HG03439 (cell line): ENCODE measurements at regions not wholly inside any gene's neighbourhood (a gene's known extent, or its start where the extent isn't known, plus 50 kb on each side); places are given as distances from the start of the nearest gene placed in this dataset.
"Not testable (repeated sequence)": the region's sequence is repeated elsewhere in the genome, so short reads cannot be mapped to it uniquely, and the experiment has no call there.

Experiments used
- ATAC-seq: cut with Tn5 transposase; IDR thresholded peaks from one replicate; pipeline ENCODE4 v1.9.1; 2021; ENCODE audit warnings: mild to moderate bottlenecking, moderate library complexity; ENCODE audit not compliant: unreplicated experiment

- no peak for ATAC-seq
Observed at GRCh38 chr3:147471741-147472140, 62.6 kb downstream of the ZIC1 start.

GRCh38 chr3:147472846-147473245, 63.7 kb downstream of the ZIC1 start:
- no peak for ATAC-seq

DNA sequence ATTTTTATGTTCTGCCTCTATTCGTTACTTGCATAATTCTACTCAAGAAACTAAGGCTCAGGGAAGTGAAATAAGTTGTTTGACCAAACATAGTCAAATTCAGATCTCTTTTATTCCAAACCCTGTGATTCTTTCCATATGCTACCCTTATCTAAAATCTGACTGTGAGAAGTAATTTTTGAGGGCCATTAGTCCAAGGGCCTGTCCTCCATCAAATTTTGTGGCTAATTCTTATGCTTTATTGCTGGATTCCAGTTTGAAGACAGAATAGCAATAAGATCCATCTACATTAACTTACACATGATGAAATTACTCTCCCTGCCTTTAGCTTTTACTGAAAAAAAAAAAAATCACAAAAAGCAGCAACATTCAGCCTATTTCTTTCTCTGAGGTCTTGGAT, 74.0 kb downstream of the ZIC1 start:
- no peak for ATAC-seq

DNA sequence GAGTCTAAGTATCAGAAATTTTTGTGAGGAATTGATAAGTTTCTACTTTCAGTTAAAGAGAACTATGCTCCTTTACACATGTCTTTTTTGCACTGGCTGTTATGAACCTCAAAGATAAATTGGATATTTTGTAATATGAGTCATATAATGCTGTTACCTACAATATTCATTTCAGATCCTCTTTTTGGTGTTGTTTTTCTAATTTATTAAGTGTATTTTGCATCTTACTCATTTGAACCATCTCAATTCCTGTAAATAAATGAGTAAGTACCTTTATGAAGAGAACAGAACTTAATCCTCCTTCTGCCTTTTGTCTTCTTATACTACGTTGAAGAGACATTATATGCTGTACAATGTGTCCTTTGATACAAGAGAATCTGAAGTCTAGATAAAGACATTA, 74.4 kb downstream of the ZIC1 start:
- ATAC-seq: no peak

GRCh38 chr3:147493065-147493464, 83.9 kb downstream of the ZIC1 start:
- ATAC-seq: no peak

DNA sequence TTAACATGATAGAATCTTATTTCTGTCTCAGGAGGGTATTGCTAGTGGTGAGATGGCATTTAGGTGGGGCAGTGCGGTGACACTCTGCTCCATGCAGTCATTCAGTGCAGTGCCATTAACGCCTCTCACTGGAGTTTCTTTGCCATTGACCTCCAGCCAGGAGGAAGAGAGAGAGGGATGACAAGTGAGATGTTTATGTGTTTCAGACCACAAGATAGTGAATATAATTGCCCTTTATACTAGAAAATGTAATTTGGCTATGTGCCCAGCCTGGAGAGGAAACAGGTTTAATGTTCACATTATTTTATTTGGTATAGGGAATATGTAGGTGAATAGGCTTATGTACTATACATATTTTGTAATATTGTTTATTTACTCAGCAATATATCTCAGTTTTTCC, 84.5 kb downstream of the ZIC1 start:
- ATAC-seq: no peak

GRCh38 chr3:147497286-147497685, 88.1 kb downstream of the ZIC1 start:
- ATAC-seq: no peak

DNA sequence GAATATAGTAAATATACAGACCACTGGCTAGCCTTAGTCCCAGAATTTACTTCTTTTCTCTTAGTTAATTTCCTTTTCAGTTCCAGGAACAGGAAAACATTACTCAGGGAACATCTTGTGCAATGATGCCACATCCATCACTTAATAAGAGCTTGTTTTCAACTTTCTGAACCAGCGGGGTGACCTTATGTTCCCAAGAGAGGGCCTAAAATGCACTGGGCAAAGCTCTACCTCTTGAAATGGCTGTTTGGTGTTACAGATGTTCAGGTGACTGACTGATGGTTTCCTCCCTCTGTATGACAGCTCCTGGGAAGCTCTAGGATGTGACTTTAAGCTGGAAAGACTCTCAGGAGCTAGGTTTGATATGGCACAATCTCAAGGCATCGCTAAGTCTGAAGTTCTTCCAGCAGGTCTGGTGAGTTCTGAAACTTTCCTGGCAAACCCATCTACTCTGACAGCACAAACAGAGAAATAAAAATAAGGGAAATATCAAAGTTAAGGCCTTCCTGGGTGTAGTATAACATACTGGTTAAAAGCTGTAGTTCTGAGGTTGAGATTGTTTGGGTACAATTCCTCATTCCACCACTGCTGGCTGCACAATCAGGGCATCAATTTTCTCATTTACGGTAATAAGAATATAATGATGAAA, 98.6 kb downstream of the ZIC1 start:
- no peak for ATAC-seq

DNA sequence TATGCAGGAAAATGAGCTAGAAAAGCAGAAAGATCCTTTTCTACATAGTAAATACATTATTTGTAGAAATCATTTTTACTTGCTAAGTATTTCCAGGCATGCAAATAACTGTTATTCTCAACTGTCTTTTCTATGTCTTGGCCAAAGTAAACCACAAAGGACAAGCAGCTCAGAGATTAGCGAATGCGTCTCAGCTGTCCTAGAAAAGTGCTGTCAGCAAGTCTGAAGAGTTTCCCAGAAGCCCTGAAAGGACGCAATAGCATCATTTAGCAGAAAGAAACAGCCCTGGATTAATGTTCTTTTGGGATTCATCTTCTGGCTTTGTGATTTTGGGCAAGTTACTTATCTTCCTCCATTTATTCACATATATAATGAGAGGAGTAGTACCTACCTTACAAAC, 100.3 kb downstream of the ZIC1 start:
- ATAC-seq: no peak

DNA sequence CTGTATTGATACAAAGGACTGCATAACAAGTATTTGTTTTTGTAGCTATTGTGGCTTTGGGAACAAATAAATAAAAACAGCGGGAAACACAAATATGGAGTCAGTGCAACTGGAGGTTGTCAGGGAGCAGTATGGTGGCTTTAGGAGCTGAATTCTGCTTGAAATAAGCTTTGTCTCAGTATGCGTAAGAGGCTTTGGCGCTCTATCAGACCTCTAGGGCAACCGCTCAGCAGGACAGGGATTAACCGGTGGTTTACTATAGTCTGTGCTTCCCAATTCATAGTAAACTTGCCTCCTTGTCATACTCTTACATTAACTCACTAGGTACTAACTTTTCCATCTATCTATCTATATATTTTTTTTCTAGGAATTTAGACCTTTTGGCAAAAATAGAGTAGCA, 104.6 kb downstream of the ZIC1 start:
- no peak for ATAC-seq

DNA sequence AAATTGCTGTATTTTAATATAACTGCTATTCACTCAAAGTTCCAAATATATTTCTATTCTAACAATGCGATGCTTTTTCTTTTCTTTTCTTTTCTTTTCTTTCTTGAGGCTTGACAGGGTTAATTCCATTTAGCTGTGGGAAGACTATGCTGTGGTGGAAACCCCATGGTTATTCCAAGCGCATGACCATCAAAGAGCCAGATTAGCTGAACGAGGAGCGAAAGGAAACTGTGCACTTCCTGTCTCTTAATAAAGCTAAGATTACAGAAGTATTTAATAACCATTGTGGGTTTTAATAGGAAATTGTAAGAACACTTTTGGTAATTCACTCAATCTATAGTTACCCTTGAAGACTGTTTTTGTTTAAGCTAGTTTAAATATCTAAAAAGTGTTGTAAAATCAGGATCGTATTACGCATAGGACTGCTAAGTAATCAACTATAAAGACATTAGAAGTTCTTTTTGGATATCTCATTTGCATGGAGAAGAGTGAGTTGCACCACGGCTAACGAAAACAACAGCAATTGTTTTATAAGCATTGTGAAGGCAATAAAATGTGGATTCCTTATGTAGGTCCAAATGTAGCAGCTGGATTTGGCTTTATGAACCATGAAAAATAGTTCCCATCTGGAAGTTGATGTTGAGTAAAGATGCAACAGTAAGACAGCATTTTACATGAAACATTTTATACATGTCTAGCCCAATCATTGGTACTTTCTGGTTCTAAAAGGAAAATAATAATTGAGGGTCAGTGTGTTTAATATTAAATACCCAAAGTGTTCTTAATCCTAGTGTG, 105.4 kb downstream of the ZIC1 start:
- no peak for ATAC-seq

DNA sequence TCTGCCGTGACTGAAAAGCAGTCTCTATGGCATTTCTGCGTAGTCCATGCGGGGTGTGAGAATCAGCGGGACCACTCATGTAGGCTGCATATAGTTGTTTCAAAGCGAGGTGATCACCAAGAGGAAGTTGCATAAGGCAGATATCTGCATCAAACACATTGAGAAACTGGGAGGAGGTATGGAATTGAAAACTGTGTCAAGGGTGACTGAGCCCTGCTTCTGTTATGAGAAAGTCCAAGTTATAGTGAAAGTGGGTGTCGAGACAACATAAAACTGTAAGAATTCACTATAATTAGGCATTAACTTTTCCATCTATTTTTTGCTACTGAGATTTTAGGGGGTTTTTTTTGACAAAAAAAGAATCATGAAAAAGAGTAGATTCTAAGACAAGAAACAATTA, 109.3 kb downstream of the ZIC1 start:
- ATAC-seq: no peak

DNA sequence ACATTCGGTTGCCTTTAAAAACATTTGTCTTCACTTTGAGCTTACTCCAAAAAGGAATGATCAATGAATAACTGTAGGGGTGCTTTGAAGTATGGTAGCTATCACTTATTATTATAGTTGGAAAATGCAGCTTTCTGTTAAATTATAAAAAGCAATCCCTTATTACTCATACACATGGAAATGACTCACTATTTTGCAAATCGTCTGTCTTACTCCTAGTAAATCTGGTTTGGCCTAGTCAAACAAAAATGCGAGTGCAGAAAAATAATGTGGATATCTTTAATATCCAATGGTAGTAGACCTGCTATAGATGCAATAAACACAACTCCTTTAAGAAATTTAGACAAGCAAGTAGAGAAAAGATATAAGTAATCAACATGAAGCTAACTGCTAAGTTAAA, 112.5 kb downstream of the ZIC1 start:
- ATAC-seq: no peak

DNA sequence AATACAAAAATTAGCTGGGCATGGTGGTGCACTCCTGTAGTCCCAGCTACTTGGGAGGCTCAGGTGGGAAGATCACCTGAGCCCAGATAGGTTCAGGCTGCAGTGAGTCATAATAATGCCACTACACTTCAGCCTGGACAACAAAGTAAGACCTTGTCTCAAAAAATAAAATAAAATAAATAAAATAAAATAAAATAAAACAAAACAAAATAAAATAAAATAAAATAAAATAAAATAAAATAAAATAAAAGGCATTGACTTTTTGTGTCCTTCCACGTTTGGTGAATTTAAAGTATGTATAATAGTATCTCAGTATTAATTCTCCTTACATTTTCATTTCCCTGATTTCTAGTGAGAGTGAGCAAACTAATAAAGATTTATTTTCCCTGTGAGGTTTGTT, 113.6 kb downstream of the ZIC1 start:
- not testable (repeated sequence) for ATAC-seq

DNA sequence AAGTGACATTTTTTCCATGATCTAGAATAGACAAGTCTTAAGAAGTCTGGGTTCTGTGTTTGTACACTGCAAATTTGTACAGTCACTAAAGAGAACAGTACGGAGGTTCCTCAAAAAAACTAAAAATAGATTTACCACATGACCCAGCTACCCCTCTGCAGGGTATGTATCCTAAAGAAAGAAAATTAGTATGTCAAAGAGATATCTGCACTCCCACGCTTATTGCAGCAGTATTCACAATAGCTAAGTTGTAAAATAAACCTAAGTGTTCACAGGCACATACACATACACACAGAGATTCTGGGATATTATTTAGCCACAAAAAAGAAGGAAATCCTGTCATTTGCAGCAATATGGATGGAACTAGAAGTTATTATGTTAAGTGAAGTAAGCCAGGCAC, 120.4 kb downstream of the ZIC1 start:
- no peak for ATAC-seq

DNA sequence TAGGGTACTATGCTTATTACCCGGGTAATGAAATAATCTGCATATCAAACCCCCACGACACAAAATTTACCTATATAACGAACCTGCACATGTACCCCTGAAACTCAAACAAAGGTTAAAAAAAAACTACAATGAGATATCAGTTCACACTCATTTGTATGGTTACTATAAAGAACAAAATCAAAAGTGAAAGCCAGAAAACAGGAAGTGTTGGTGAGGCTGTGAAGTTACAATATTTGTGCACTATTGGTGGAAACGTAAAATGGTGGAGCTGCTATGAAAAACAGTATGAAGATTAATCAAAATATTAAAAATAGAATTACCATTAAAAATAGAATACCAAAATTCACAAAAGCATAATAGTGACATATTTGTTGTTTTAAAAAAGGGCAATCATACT, 128.9 kb downstream of the ZIC1 start:
- ATAC-seq: no peak

DNA sequence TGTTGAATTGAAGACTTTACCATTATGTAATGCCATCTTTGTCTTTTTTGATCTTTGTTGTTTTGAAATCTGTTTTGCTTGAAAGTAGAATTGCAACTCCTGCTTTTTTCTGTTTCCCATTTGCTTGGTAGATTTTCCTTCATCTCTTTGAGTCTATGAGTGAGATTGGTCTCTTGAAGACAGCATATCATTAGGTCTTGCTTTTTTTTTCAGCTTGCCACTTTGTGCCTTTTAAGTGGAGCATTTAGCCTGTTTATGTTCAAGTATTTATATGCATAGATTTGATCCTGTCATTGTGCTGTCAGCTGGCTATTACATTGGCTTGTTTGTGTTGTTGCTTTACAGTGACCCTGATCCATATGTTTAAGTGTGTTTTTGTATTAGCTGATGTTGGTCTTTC, 131.8 kb downstream of the ZIC1 start:
- ATAC-seq: no peak

DNA sequence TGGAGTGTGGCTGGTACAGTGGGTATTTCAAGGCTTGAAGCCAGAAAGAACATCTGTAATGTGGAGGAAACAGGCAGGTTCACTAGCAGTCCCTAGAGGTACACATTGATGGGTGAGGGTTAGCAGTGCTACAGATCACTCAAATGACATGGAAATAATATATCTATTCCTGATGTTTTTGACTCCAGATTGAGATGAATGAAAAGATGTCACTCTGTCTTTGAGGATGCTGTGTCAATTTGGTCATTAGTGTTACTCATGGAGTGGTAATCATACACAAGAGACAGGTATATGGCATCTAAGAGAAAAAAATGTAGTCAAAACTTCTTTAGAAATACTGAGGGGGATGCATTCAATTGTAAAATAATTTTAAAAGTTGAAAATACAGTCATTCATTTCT, 135.1 kb downstream of the ZIC1 start:
- ATAC-seq: no peak

GRCh38 chr3:147551491-147551890, 142.3 kb downstream of the ZIC1 start:
- ATAC-seq: no peak

DNA sequence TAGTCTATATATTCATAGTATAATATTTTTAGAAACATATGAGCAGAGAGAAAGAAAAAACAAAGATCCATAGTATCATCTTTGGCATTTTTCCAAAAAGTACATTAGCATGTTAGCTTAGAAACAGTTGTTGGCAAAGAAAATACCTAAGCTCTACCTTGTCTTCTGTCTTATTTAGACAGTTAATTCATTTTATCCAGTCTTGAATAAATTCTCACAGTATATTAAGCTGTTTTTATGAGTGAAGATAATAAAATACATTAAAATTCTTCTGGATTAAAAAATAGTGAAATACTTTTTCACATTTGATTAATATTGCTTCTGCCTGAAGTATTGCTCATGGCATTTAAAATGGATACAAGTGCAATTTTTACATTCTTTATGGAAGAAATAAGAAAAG, 145.2 kb downstream of the ZIC1 start:
- no peak for ATAC-seq

DNA sequence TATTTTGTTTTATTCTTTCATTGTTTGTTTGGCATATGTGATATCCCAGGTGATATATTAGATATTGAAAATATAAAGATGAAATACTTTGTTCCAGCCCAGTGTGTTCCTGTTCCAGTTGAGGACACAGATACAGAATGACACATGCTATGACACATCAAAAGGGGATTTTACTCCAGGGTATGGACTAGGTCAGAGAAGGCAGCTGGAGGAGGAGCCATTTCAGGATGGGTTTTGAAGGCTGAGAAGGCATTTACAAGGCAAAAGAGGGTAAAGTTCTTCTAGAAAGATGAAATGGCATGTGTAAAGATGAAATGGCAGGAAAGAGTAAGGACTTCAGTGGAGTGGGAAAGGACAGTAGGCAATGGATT, 163.8 kb downstream of the ZIC1 start:
- no peak for ATAC-seq

- ATAC-seq: no peak
Observed at GRCh38 chr3:147574621-147575020, 165.5 kb downstream of the ZIC1 start.

DNA sequence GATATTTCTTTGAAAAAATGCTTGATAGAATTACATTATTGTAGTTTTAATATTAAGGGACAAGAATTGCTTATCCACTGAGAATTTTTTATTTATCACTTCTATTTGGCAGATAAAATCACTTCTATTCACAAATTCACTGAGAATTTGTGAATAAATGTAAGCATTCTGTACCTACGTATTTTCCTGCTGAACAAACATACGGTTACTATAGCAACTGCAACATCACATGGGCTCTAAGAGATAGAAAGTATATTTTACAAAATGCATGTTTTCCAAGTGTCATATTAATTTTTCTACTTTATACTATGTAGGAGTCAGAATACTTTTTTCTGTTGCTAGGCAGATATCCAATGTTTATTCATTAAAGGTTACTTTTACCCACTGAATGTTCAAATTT, 166.2 kb downstream of the ZIC1 start:
- ATAC-seq: no peak
